IPS-15b (cell line): ENCODE measurements at regions not wholly inside any gene's neighbourhood (a gene's known extent, or its start where the extent isn't known, plus 50 kb on each side); places are given as distances from the start of the nearest gene placed in this dataset.

Experiments
- H3K27me3 ChIP-seq: one replicate; pipeline ENCODE4 v1.6.1; 2013; ENCODE audit warnings: low read length; ENCODE audit not compliant: control insufficient read depth, insufficient read depth
- H3K36me3 ChIP-seq: one replicate; pipeline ENCODE4 v1.6.1; 2013; ENCODE audit warnings: low read length; ENCODE audit not compliant: control insufficient read depth, insufficient read depth
- H3K4me1 ChIP-seq: one replicate; pipeline ENCODE4 v1.6.1; 2013; ENCODE audit warnings: mild to moderate bottlenecking, low read length; ENCODE audit not compliant: control insufficient read depth, insufficient read depth
- H3K4me3 ChIP-seq: one replicate; pipeline ENCODE4 v1.5.1; 2013; ENCODE audit warnings: low read depth, low read length
- H3K9ac ChIP-seq: one replicate; pipeline ENCODE4 v1.6.1; 2013; ENCODE audit warnings: low read depth, mild to moderate bottlenecking, low read length
- H3K9me3 ChIP-seq: one replicate; pipeline ENCODE4 v1.6.1; 2013; ENCODE audit warnings: mild to moderate bottlenecking, low read length; ENCODE audit not compliant: control insufficient read depth, insufficient read depth

- Histone ChIP-seq H3K9me3 (no peaks in the 10 kb centered on the region), H3K27me3 (no peaks in the 10 kb centered on the region)
These were observed 561.9 kb downstream of the CCER1 start for GRCh38 chr12:90393089-90393488.

GRCh38 chr12:90390947-90391346, 564.0 kb downstream of the CCER1 start:
- no peaks in the 10 kb centered on the region for H3K9me3 ChIP-seq
- H3K36me3 ChIP-seq: no peaks in the 10 kb centered on the region
- H3K4me3 ChIP-seq: no peak overlapping the region
- no peaks in the 10 kb centered on the region for H3K4me1 ChIP-seq
- H3K9ac ChIP-seq: no peak overlapping the region
- no peaks in the 10 kb centered on the region for H3K27me3 ChIP-seq

More at GRCh38 chr12:90393089-90393488, 561.9 kb downstream of the CCER1 start:
- Histone ChIP-seq H3K4me3 (no peak overlapping the region), H3K36me3 (no peaks in the 10 kb centered on the region), H3K4me1 (no peaks in the 10 kb centered on the region), H3K9ac (no peak overlapping the region)

GRCh38 chr12:90368081-90368480, 586.9 kb downstream of the CCER1 start:
- Histone ChIP-seq H3K4me3 (no peak overlapping the region), H3K27me3 (no peaks in the 10 kb centered on the region), H3K36me3 (no peaks in the 10 kb centered on the region), H3K4me1 (no peaks in the 10 kb centered on the region), H3K9ac (no peak overlapping the region), H3K9me3 (no peaks in the 10 kb centered on the region)

GRCh38 chr12:90366286-90366685, 588.7 kb downstream of the CCER1 start:
- Histone ChIP-seq H3K9me3 (no peaks in the 10 kb centered on the region), H3K36me3 (no peaks in the 10 kb centered on the region), H3K4me1 (no peaks in the 10 kb centered on the region), H3K4me3 (no peak overlapping the region), H3K27me3 (no peaks in the 10 kb centered on the region), H3K9ac (no peak overlapping the region)

GRCh38 chr12:90360300-90360699, 594.7 kb downstream of the CCER1 start:
- Histone ChIP-seq H3K36me3 (no peaks in the 10 kb centered on the region), H3K4me1 (peaks cover 3% of the 10 kb centered on the region), H3K9ac (no peak overlapping the region), H3K9me3 (no peaks in the 10 kb centered on the region), H3K4me3 (no peak overlapping the region), H3K27me3 (no peaks in the 10 kb centered on the region)

GRCh38 chr12:90355711-90356355, 599.1 kb downstream of the CCER1 start:
- Histone ChIP-seq H3K27me3 (no peaks in the 10 kb centered on the region), H3K9me3 (no peaks in the 10 kb centered on the region), H3K4me1 (peaks cover 10% of the 10 kb centered on the region), H3K9ac (no peak overlapping the region), H3K4me3 (no peak overlapping the region), H3K36me3 (no peaks in the 10 kb centered on the region)

- no peak overlapping the region for H3K4me3 ChIP-seq
- no peak overlapping the region for H3K9ac ChIP-seq
- H3K9me3 ChIP-seq: no peaks in the 10 kb centered on the region
- peaks cover 11% of the 10 kb centered on the region for H3K4me1 ChIP-seq
- H3K27me3 ChIP-seq: peaks cover 8% of the 10 kb centered on the region
- H3K36me3 ChIP-seq: no peaks in the 10 kb centered on the region
These were observed 611.0 kb downstream of the CCER1 start for GRCh38 chr12:90343966-90344365.

- H3K36me3 ChIP-seq: no peaks in the 10 kb centered on the region
- no peak overlapping the region for H3K4me3 ChIP-seq
- peaks cover 18% of the 10 kb centered on the region for H3K27me3 ChIP-seq
- H3K4me1 ChIP-seq: peaks cover 11% of the 10 kb centered on the region
- no peaks in the 10 kb centered on the region for H3K9me3 ChIP-seq
- no peak overlapping the region for H3K9ac ChIP-seq
These were observed 612.9 kb downstream of the CCER1 start for GRCh38 chr12:90342081-90342480.

GRCh38 chr12:90339837-90340236, 615.1 kb downstream of the CCER1 start:
- H3K4me1 ChIP-seq: peaks cover 11% of the 10 kb centered on the region
- H3K9me3 ChIP-seq: no peaks in the 10 kb centered on the region
- H3K27me3 ChIP-seq: peaks cover 39% of the 10 kb centered on the region
- H3K9ac ChIP-seq: no peak overlapping the region
- no peaks in the 10 kb centered on the region for H3K36me3 ChIP-seq
- no peak overlapping the region for H3K4me3 ChIP-seq

GRCh38 chr12:90338365-90338764, 616.6 kb downstream of the CCER1 start:
- peaks cover 11% of the 10 kb centered on the region for H3K4me1 ChIP-seq
- no peak overlapping the region for H3K9ac ChIP-seq
- no peaks in the 10 kb centered on the region for H3K36me3 ChIP-seq
- no peak overlapping the region for H3K4me3 ChIP-seq
- peaks cover 39% of the 10 kb centered on the region for H3K27me3 ChIP-seq
- no peaks in the 10 kb centered on the region for H3K9me3 ChIP-seq

- Histone ChIP-seq H3K36me3 (no peaks in the 10 kb centered on the region), H3K9me3 (no peaks in the 10 kb centered on the region), H3K4me1 (peaks cover 11% of the 10 kb centered on the region), H3K27me3 (peaks cover 39% of the 10 kb centered on the region), H3K9ac (no peak overlapping the region), H3K4me3 (no peak overlapping the region)
These were observed 618.0 kb downstream of the CCER1 start for GRCh38 chr12:90337018-90337417.

- Histone ChIP-seq H3K4me3 (no peak overlapping the region), H3K27me3 (peaks cover 35% of the 10 kb centered on the region), H3K36me3 (no peaks in the 10 kb centered on the region), H3K4me1 (peaks cover 8% of the 10 kb centered on the region), H3K9me3 (no peaks in the 10 kb centered on the region), H3K9ac (no peak overlapping the region)
These were observed 619.4 kb downstream of the CCER1 start for GRCh38 chr12:90335566-90335965.
